SK-N-SH (cell line): ENCODE measurements at regions not wholly inside any gene's neighbourhood (a gene's known extent, or its start where the extent isn't known, plus 50 kb on each side); places are given as distances from the start of the nearest gene placed in this dataset.

Source experiments
- CTCF ChIA-PET: fragments of 300-600, 350-600 bp; formaldehyde crosslinking; extraction: SDS; loops from one replicate; lab custom pipeline; 2021; lab: Yijun Ruan, JAX
- POLR2A ChIA-PET: fragments of 350-600 bp; sonication (Branson Sonifier 250); formaldehyde crosslinking; extraction: SDS; loops from one replicate; lab custom pipeline; 2020; ENCODE audit warnings: antibody characterized with exemption, inconsistent platforms; lab: Yijun Ruan, JAX
- DNase-seq: peaks from one replicate; pipeline ENCODE4 v3.0.0; 2012
- H2AFZ ChIP-seq: fragments of 200-600 bp; sonication (generic); 2 replicates; pipeline ENCODE4 v1.8.1; 2016; ENCODE audit warnings: antibody characterized with exemption, mild to moderate bottlenecking, low read depth
- H3F3A ChIP-seq: fragments of 200-600 bp; sonication (generic); replicated peaks from 2 replicates; pipeline ENCODE3; 2016; ENCODE audit warnings: antibody characterized with exemption, mild to moderate bottlenecking; ENCODE audit not compliant: insufficient read depth
- H3K27ac ChIP-seq, 2 experiments: fragments of 200-500 bp in 1 of 2; fragments of 200-600 bp in 1 of 2; sonication (Bioruptor generic) in 1 of 2; sonication (generic), shearing (Covaris generic) in 1 of 2; 2 replicates each; pipeline versions ENCODE4 v1.5.1 to v1.6.1; 2014 to 2016; ENCODE audit warnings: low read depth in 2 of 2, inconsistent platforms in 1 of 2, low read length in 1 of 2, mild to moderate bottlenecking in 1 of 2, mixed read lengths in 1 of 2
- H3K27me3 ChIP-seq: fragments of 200-600 bp; sonication (generic), shearing (Covaris generic); 2 replicates; pipeline ENCODE4 v1.6.1; 2016; ENCODE audit warnings: mixed run types; ENCODE audit not compliant: insufficient read depth
- H3K36me3 ChIP-seq, 2 experiments: fragments of 200-500 bp in 1 of 2; fragments of 200-600 bp in 1 of 2; sonication (Bioruptor generic) in 1 of 2; sonication (generic) in 1 of 2; replicated peaks in 1 of 2; 2 replicates each; pipeline versions ENCODE3 to v1.5.1; 2014 to 2016; ENCODE audit warnings: low read length in 1 of 2, mild to moderate bottlenecking in 1 of 2; ENCODE audit not compliant: insufficient read depth in 2 of 2, control insufficient read depth in 1 of 2
- H3K4me1 ChIP-seq, 2 experiments: fragments of 200-500 bp in 1 of 2; fragments of 200-600 bp in 1 of 2; sonication (Bioruptor generic) in 1 of 2; sonication (generic), shearing (Covaris generic) in 1 of 2; 2 replicates each; pipeline versions ENCODE4 v1.5.1 to v1.6.1; 2014 to 2016; ENCODE audit warnings: low read depth in 1 of 2, low read length in 1 of 2, mixed run types in 1 of 2; ENCODE audit not compliant: insufficient read depth in 2 of 2, control insufficient read depth in 1 of 2
- H3K4me2 ChIP-seq: fragments of 200-600 bp; sonication (generic), shearing (Covaris generic); 2 replicates; pipeline ENCODE4 v1.6.1; 2017; ENCODE audit warnings: mixed run types
- H3K4me3 ChIP-seq, 2 experiments: fragments of 200-500 bp in 1 of 2; fragments of 200-600 bp in 1 of 2; sonication (Bioruptor generic) in 1 of 2; sonication (generic), shearing (Covaris generic) in 1 of 2; 2 replicates each; pipeline versions ENCODE4 v1.5.1 to v1.8.1; 2014 to 2016; ENCODE audit warnings: low read depth in 2 of 2, inconsistent platforms in 1 of 2, low read length in 1 of 2, mild to moderate bottlenecking in 1 of 2, mixed read lengths in 1 of 2, moderate library complexity in 1 of 2
- H3K79me2 ChIP-seq: fragments of 200-600 bp; sonication (generic); 2 replicates; pipeline ENCODE4 v1.8.1; 2017; ENCODE audit warnings: mild to moderate bottlenecking; ENCODE audit not compliant: insufficient read depth
- H3K9ac ChIP-seq: fragments of 200-600 bp; sonication (generic); 2 replicates; pipeline ENCODE4 v1.6.1; 2017; ENCODE audit warnings: mixed run types
- H3K9me2 ChIP-seq: fragments of 200-600 bp; sonication (generic); 2 replicates; pipeline ENCODE4 v1.6.1; 2017; ENCODE audit warnings: mixed run types
- H3K9me3 ChIP-seq: fragments of 200-600 bp; sonication (generic); 2 replicates; pipeline ENCODE4 v1.6.1; 2017; ENCODE audit warnings: mixed run types, mild to moderate bottlenecking, moderate library complexity
- H4K20me1 ChIP-seq: fragments of 200-600 bp; sonication (generic); 2 replicates; pipeline ENCODE4 v1.6.1; 2017; ENCODE audit warnings: mild to moderate bottlenecking, mixed run types; ENCODE audit not compliant: insufficient read depth
- CHD2 ChIP-seq: fragments of 150-350 bp; IDR thresholded peaks from 2 replicates; pipeline ENCODE4 v1.6.1; 2018; ENCODE audit warnings: low read length; ENCODE audit not compliant: partially characterized antibody
- CTCF ChIP-seq: fragments of 200-600 bp; sonication (generic); IDR thresholded peaks from 2 replicates; pipeline ENCODE4 v1.6.1; 2017; ENCODE audit warnings: antibody characterized with exemption, mild to moderate bottlenecking, moderate library complexity
- ELF1 ChIP-seq: IDR thresholded peaks from 2 replicates; pipeline ENCODE4 v1.4.0; 2012
- GABPA ChIP-seq: IDR thresholded peaks from 2 replicates; pipeline ENCODE4 v1.4.0; 2012; ENCODE audit warnings: low read depth, mild to moderate bottlenecking
- IRF3 ChIP-seq: fragments of 150-350 bp; IDR thresholded peaks from 2 replicates; pipeline ENCODE4 v1.6.1; 2016; ENCODE audit warnings: mild to moderate bottlenecking, low read depth, low read length
- JUND ChIP-seq: IDR thresholded peaks from 2 replicates; pipeline ENCODE4 v1.4.0; 2012
- MEF2A ChIP-seq: IDR thresholded peaks from 2 replicates; pipeline ENCODE4 v1.4.0; 2012; ENCODE audit warnings: low read depth, borderline replicate concordance
- MXI1 ChIP-seq: IDR thresholded peaks from 2 replicates; pipeline ENCODE4 v1.6.1; 2012; ENCODE audit warnings: mild to moderate bottlenecking, low read depth, low read length, improper control_type of control experiment
- NRF1 ChIP-seq: IDR thresholded peaks from 2 replicates; pipeline ENCODE4 v1.6.1; 2012; ENCODE audit warnings: low read depth, mild to moderate bottlenecking, low read length
- POLR2AphosphoS5 ChIP-seq: IDR thresholded peaks from 2 replicates; pipeline ENCODE4 v1.6.1; 2012; ENCODE audit warnings: low read depth, low read length
- SMC3 ChIP-seq: IDR thresholded peaks from 2 replicates; pipeline ENCODE4 v1.6.1; 2012; ENCODE audit warnings: low read depth, low read length, improper control_type of control experiment
- TCF12 ChIP-seq: IDR thresholded peaks from 2 replicates; pipeline ENCODE4 v1.4.0; 2012
- YY1 ChIP-seq: IDR thresholded peaks from 2 replicates; pipeline ENCODE4 v1.4.0; 2012; ENCODE audit warnings: low read depth, mild to moderate bottlenecking
- WGBS: methylation state at CpG from one replicate; pipeline ENCODE4 v1.1.6; 2017; ENCODE audit warnings: low lambda C conversion rate; 5-methylcytosine and 5-hydroxymethylcytosine counted together

DNA sequence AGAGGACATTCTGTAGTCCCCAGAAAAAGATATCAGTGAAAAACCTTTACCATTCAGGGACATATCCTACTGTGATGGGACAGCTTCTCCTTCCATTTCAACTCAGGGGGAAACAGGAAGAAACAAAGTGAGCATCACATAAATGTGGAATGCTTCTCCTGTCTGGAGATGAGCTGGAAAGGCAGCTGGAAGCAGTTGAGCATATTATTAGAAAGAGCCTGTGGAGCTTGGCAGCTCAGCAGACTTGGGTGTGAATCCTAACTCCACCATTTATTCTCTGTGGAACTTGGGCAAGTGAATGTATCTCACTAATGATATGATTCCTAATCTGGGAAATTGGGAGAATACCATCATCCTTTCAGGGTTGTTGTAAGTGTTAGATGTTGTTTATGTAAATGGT is 232.1 kb upstream of the F9 start:
- Histone ChIP-seq H3K36me3 (no peaks in the 10 kb centered on the region), H3K79me2 (no peaks in the 10 kb centered on the region), H3K4me2 (no peak overlapping the region), H4K20me1 (no peaks in the 10 kb centered on the region), H3K4me3 (no peak overlapping the region), H3F3A (no peaks in the 10 kb centered on the region), H3K9ac (no peak overlapping the region), H3K9me3 (no peaks in the 10 kb centered on the region), H3K27ac (no peak overlapping the region), H2AFZ (no peak overlapping the region), H3K9me2 (no peaks in the 10 kb centered on the region), H3K27me3 (no peaks in the 10 kb centered on the region), H3K4me1 (no peaks in the 10 kb centered on the region)
- POLR2A ChIA-PET = no interaction called here
- DNase-seq = no peak
- TF ChIP-seq MXI1 = no peak
- CTCF ChIA-PET = interaction anchor here (0.6 kb wide), 1 partner anchor 13 kb away, joined by 3 read pairs; no protein-coding TSS in a partner anchor

DNA sequence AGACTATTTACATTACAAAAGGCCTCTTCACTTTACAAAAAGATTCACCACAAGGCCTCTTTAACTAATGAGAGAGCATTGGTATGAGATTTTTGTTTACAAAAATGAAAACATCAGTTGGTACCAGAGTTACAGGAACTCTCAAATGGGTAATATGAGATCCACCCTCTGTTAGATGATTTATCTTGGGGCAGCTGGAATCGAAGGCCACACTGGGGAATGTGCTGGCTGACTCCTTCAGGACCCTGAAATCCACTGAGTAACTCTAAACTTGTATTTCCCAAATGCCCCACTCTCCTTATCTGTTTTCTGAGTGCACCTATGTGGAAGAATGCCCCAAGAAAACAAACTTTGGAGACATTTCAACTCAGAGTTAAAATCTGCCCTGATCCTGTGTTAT is 232.9 kb upstream of the F9 start:
- CTCF ChIA-PET = no interaction called here
- POLR2A ChIA-PET = no interaction called here
- H2AFZ ChIP-seq = no peak overlapping the region

More for the DNA sequence above, 232.9 kb upstream of the F9 start:
- Histone ChIP-seq H3K4me2 (no peak overlapping the region), H3K27ac (no peak overlapping the region), H3K4me3 (no peak overlapping the region), H3K9me2 (no peaks in the 10 kb centered on the region), H4K20me1 (no peaks in the 10 kb centered on the region), H3K36me3 (no peaks in the 10 kb centered on the region), H3K4me1 (no peaks in the 10 kb centered on the region), H3K9me3 (no peaks in the 10 kb centered on the region), H3K79me2 (no peaks in the 10 kb centered on the region), H3K27me3 (no peaks in the 10 kb centered on the region), H3F3A (no peaks in the 10 kb centered on the region), H3K9ac (no peak overlapping the region)
- TF ChIP-seq ELF1 = no peak
- no peak for TF ChIP-seq CHD2
- TF ChIP-seq NRF1 = no peak
- TF ChIP-seq JUND = no peak
- TF ChIP-seq POLR2AphosphoS5 = no peak
- no peak for TF ChIP-seq MXI1
- no peak for TF ChIP-seq YY1
- no peak for TF ChIP-seq SMC3
- TF ChIP-seq TCF12 = no peak
- no peak for TF ChIP-seq CTCF
- TF ChIP-seq GABPA = no peak
- TF ChIP-seq MEF2A = no peak
- TF ChIP-seq IRF3 = no peak
- no peak for DNase-seq
- WGBS = 0% methylated on average over 1 of the region's 1 CpG
